ENCODE measurements at regions not wholly inside any gene's neighbourhood (a gene's known extent, or its start where the extent isn't known, plus 50 kb on each side); places are given as distances from the start of the nearest gene placed in this dataset.

DNA sequence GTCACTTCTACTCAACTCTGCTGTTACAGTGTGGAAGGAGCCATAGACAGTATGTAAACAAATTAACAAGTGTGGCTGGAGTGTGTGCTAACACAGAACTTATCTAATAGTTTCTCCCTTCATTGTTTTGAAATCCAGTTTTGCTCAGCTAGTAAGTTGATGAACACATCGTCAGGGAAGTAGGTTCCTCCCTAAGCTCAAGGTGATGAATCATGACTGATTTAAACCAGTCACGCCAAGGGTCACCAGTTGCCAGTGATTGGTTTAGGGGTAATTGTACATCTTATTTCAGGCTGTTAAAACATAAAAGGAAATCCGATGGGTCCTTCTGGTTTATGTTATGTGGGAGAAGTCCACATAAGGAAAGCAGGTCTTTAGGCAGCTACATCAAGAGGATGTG, 97.0 kb upstream of the CHODL start (continued):
- TF ChIP-seq, protein P1, sequence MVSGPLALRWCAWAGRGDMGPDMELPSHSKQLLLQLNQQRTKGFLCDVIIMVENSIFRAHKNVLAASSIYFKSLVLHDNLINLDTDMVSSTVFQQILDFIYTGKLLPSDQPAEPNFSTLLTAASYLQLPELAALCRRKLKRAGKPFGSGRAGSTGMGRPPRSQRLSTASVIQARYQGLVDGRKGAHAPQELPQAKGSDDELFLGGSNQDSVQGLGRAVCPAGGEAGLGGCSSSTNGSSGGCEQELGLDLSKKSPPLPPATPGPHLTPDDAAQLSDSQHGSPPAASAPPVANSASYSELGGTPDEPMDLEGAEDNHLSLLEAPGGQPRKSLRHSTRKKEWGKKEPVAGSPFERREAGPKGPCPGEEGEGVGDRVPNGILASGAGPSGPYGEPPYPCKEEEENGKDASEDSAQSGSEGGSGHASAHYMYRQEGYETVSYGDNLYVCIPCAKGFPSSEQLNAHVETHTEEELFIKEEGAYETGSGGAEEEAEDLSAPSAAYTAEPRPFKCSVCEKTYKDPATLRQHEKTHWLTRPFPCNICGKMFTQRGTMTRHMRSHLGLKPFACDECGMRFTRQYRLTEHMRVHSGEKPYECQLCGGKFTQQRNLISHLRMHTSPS (CRISPR knock-in tag; IDR thresholded peaks at IDR 0.05; ENCODE audit: low read depth) = no peak

DNA sequence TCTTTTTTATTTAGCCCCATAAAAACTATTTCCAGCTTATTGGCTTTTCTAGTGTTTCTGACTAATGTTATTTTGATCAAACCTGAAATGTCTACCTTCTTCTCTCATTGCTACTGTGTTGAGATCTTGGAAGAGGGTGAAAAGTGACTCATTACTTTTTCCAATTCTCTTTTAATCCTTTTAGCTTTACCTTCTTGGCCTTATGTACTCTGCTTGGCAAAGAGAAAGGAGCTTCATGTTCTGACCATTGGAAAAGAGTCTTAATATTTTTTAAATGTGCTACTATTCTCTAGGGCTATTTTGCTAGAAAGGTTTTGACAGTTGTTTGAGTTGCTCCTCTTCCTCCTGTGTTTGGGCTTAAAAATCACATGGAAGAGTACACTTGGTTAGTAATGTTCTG, 97.8 kb upstream of the CHODL start:
- POLR2A ChIA-PET = no interaction called here
- Histone ChIP-seq H3K4me2 (ENCODE audit: low read depth, low read length) (no peak overlapping the region), H3K4me3 (replicated peaks in 1 of 3; ENCODE audit: insufficient read depth in 1 of 3, low read depth in 2 of 3, low read length in 3 of 3) (no peak overlapping the region), H3K27ac (ENCODE audit: extremely low read length, insufficient read depth, low read length) (no peak overlapping the region), H4K20me1 (ENCODE audit: insufficient read depth, low read length) (no peaks in the 10 kb centered on the region), H2AFZ (ENCODE audit: low read length) (no peak overlapping the region), H3K4me1 (ENCODE audit: insufficient read depth, low read length) (no peaks in the 10 kb centered on the region), H3K9me3 (ENCODE audit: low read length) (no peaks in the 10 kb centered on the region), H3K9ac (ENCODE audit: insufficient read depth, low read depth, low read length) (no peak overlapping the region), H3K79me2 (ENCODE audit: insufficient read depth, low read length) (no peaks in the 10 kb centered on the region), H3K36me3 (replicated peaks in 1 of 2; ENCODE audit: control insufficient read depth in 1 of 2, insufficient read depth in 2 of 2, low read length in 2 of 2) (no peaks in the 10 kb centered on the region), H3K27me3 (ENCODE audit: control insufficient read depth in 1 of 2, insufficient read depth in 2 of 2, low read length in 2 of 2) (no peaks in the 10 kb centered on the region)
- DNase-seq (ENCODE audit: low spot score) = no peak
- in situ Hi-C loops (cut with HindIII; ENCODE audit: extremely low pct_ligation_motif_present, low pct_unique_long_range_greater_than_20kb) = no loop called here
- FAIRE-seq = no peak
- no TSS peak for BruUV-seq (replicated peaks)
- intact Hi-C loops (cut with micrococcal nuclease; ENCODE audit: unreplicated experiment) = no loop called here
- CTCF ChIA-PET (ENCODE audit: low intra/inter-chr PET ratio, low total read pairs) = no interaction called here
- no peak for ATAC-seq
- TF ChIP-seq SATB2 (CRISPR knock-in tag; IDR thresholded peaks at IDR 0.05) = no peak
- TF ChIP-seq, protein P2, sequence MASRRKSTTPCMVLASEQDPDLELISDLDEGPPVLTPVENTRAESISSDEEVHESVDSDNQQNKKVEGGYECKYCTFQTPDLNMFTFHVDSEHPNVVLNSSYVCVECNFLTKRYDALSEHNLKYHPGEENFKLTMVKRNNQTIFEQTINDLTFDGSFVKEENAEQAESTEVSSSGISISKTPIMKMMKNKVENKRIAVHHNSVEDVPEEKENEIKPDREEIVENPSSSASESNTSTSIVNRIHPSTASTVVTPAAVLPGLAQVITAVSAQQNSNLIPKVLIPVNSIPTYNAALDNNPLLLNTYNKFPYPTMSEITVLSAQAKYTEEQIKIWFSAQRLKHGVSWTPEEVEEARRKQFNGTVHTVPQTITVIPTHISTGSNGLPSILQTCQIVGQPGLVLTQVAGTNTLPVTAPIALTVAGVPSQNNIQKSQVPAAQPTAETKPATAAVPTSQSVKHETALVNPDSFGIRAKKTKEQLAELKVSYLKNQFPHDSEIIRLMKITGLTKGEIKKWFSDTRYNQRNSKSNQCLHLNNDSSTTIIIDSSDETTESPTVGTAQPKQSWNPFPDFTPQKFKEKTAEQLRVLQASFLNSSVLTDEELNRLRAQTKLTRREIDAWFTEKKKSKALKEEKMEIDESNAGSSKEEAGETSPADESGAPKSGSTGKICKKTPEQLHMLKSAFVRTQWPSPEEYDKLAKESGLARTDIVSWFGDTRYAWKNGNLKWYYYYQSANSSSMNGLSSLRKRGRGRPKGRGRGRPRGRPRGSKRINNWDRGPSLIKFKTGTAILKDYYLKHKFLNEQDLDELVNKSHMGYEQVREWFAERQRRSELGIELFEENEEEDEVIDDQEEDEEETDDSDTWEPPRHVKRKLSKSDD (CRISPR knock-in tag; IDR thresholded peaks at IDR 0.05; ENCODE audit: low read depth) = no peak
- no peak for TF ChIP-seq SOX5 (CRISPR knock-in tag; IDR thresholded peaks at IDR 0.05; ENCODE audit: borderline replicate concordance)
- TF ChIP-seq, protein P3, sequence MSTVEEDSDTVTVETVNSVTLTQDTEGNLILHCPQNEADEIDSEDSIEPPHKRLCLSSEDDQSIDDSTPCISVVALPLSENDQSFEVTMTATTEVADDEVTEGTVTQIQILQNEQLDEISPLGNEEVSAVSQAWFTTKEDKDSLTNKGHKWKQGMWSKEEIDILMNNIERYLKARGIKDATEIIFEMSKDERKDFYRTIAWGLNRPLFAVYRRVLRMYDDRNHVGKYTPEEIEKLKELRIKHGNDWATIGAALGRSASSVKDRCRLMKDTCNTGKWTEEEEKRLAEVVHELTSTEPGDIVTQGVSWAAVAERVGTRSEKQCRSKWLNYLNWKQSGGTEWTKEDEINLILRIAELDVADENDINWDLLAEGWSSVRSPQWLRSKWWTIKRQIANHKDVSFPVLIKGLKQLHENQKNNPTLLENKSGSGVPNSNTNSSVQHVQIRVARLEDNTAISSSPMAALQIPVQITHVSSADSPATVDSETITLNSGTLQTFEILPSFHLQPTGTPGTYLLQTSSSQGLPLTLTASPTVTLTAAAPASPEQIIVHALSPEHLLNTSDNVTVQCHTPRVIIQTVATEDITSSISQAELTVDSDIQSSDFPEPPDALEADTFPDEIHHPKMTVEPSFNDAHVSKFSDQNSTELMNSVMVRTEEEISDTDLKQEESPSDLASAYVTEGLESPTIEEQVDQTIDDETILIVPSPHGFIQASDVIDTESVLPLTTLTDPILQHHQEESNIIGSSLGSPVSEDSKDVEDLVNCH (CRISPR knock-in tag; IDR thresholded peaks at IDR 0.05) = no peak
- TF ChIP-seq ZIK1 (CRISPR knock-in tag; IDR thresholded peaks at IDR 0.05; ENCODE audit: borderline replicate concordance, low read depth) = no peak
- no peak for TF ChIP-seq KDM5B (CRISPR knock-in tag; IDR thresholded peaks at IDR 0.05; ENCODE audit: borderline replicate concordance)
- TF ChIP-seq ESRRA (CRISPR knock-in tag; IDR thresholded peaks at IDR 0.05; ENCODE audit: low read depth) = no peak
- no peak for TF ChIP-seq AHR (CRISPR knock-in tag; IDR thresholded peaks at IDR 0.05)
- TF ChIP-seq, protein P4, sequence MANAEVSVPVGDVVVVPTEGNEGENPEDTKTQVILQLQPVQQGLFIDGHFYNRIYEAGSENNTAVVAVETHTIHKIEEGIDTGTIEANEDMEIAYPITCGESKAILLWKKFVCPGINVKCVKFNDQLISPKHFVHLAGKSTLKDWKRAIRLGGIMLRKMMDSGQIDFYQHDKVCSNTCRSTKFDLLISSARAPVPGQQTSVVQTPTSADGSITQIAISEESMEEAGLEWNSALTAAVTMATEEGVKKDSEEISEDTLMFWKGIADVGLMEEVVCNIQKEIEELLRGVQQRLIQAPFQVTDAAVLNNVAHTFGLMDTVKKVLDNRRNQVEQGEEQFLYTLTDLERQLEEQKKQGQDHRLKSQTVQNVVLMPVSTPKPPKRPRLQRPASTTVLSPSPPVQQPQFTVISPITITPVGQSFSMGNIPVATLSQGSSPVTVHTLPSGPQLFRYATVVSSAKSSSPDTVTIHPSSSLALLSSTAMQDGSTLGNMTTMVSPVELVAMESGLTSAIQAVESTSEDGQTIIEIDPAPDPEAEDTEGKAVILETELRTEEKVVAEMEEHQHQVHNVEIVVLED (CRISPR knock-in tag; IDR thresholded peaks at IDR 0.05; ENCODE audit: borderline replicate concordance) = no peak
- TF ChIP-seq SP4 (CRISPR knock-in tag; IDR thresholded peaks at IDR 0.05) = no peak
- TF ChIP-seq MTF2 (CRISPR knock-in tag; IDR thresholded peaks at IDR 0.05; ENCODE audit: borderline replicate concordance) = no peak
- TF ChIP-seq PITX1 (CRISPR knock-in tag; IDR thresholded peaks at IDR 0.05) = no peak
- no peak for TF ChIP-seq ATAD3A (CRISPR knock-in tag; IDR thresholded peaks at IDR 0.05)
- TF ChIP-seq, protein P5, sequence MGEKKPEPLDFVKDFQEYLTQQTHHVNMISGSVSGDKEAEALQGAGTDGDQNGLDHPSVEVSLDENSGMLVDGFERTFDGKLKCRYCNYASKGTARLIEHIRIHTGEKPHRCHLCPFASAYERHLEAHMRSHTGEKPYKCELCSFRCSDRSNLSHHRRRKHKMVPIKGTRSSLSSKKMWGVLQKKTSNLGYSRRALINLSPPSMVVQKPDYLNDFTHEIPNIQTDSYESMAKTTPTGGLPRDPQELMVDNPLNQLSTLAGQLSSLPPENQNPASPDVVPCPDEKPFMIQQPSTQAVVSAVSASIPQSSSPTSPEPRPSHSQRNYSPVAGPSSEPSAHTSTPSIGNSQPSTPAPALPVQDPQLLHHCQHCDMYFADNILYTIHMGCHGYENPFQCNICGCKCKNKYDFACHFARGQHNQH (CRISPR knock-in tag; IDR thresholded peaks at IDR 0.05) = no peak

All from HepG2 (cell line).